CD4-positive, alpha-beta T cell treated with Interleukin-2 at 100 ng/mL for 4 hours (primary cell): ENCODE measurements at regions not wholly inside any gene's neighbourhood (a gene's known extent, or its start where the extent isn't known, plus 50 kb on each side); places are given as distances from the start of the nearest gene placed in this dataset.
"Not testable (repeated sequence)": the region's sequence is repeated elsewhere in the genome, so short reads cannot be mapped to it uniquely, and the experiment has no call there.

Experiments used
- DNase-seq: peaks from one replicate; pipeline ENCODE4 v3.0.0-alpha.2; 2020; ENCODE audit warnings: low spot score

DNA sequence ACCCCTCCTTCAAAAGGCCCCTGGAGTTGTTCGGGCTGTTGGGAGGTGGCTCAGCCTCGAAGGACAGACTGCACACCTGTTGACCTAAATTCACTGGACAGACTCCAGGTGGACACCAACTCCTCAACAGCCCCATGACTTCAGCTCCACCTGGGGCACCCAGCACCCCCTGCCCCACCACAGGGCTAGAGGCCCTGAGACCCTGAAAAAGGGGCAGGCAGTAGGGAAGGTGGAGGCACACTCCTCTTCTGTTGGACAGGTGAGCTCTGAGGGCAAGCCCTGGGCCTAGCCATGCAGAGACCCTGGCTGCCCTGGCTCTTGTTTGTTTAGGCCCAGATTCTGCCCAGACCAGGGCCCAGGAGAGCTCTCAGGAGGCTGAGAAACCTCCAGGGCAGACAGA lies 409.7 kb upstream of the CAMK1G start:
- not testable (repeated sequence) for DNase-seq

DNA sequence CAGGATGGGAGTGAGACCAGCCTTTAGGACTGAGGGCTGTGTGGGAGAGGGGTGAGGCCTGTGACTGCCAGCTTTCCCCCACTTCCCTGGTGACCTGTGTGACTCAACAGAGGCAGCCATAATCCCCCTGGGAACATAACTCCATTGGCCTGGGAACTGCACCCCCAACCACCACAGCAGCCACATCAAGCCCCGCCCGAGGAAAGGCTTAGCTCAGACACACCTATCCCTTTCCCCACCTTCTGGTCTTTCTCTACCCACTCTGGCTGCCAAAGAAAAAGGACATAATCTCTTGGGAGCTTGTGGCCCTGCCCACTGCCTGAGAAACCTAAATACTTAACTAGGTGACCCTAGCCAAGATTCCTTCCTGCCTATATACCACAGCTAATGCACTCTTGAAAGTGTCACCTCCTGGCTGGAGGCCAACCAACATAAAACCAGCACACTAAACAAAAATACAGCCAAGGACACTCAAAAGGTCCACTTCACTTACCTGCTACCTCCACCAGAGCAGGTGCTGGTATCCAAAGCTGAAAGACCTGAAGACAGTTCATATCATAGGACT lies 406.6 kb upstream of the CAMK1G start:
- no peak for DNase-seq

- no peak for DNase-seq
Observed at GRCh38 chr1:209183195-209183594, 400.3 kb upstream of the CAMK1G start.

- no peak for DNase-seq
Observed at GRCh38 chr1:209187589-209187988, 395.9 kb upstream of the CAMK1G start.

DNA sequence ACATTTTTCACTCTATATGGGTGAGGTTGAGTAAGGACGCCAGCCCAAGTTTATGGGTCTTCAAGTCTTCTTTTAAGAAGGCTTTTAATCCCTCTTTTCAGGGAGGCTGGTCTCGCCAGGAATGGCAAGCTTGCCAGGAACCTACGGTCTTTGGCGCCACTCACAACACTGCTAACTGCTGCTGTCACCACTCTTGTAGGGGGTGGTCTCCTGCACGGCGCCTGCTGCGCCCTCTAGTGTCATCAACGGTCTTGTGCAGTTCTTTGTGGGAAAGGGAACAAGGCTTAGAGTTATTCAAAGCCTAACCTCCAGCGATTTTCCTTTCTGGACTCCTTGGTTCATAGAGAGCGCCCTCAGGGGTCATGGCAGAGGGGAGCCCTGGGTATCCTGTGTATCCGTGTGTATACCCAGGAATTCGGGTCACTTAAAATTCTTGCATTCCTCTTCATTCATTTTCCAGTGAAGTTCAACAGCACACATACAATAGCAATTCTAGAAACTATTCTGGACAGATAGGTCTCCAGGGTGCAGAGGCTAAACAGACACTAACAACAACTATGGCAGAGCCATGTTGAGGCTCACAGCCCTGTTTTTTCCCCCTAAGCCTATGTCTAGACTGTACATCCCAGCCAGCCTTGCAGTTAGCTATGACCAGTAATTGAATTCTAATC lies 392.8 kb upstream of the CAMK1G start:
- DNase-seq = no peak

DNA sequence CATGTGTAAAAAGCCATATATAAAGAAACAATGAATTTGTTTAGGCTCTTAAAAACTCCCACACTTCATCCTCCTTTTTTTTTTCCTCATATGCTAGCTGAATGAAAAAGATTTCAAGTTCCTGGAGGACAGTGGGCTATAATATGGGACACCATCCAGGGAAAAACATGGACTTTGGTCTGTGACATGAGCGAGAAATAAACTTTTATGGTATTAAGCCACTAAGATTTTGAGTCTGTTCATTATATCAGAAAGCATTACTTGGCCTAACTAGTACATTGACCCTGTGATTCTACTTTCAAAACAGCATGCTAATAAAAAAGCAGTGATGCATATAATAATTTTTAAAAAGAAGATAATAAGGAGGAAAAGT lies 392.3 kb upstream of the CAMK1G start:
- DNase-seq = no peak

DNA sequence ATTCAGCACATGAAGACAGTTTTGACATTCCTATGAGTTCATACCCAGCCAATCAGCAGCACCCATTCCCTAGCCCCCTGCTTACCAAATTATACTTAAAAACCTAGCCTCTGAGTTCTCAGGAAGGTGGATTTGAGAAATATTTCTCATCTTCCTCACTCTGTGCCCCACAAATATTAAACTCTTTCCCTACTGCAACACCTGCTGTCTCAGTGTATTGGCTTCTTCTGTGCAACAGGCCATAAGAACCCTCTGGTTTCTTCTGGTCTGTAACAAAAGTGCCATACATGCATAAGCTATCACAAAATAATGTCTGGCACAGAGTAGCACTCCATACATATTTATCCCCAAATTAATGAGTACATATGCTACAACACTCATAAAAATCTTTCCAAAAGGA lies 387.4 kb upstream of the CAMK1G start:
- no peak for DNase-seq

DNA sequence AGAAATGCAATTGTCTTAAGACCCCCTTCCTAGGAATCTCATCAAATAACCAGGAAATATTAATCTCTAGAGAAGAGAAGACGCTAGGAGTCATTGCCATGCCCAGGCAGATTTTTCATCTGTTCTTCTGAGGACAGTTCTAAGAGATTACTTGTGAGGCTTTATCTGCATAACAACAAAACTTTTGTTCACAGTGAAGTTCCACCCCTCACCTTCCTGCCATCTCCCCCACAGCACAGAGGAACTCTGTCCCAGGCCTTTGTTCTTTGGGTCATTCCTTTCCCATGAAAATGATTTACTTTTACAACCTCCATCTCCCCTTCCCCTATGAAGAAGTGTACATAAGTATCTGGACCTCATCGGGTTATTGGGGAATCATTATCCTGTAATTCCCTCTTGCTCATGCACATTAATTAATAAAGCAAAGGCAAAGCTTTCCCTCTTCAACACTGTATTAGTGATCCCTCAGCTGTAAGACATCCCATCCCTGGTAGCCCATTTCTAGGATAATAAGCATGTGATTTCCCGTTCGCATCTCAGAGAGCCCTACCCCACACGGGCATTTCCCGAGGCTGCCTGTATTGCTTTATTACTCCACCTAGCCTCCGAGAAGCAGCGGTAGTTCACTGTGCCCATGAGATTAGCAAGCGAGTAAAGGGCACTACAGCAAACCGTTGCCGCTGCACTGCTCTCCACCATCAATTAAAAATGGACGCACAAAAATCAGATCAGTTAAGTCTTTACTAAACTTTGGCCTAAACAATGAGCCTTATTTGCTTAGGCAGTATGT lies 384.4 kb upstream of the CAMK1G start:
- no peak for DNase-seq

DNA sequence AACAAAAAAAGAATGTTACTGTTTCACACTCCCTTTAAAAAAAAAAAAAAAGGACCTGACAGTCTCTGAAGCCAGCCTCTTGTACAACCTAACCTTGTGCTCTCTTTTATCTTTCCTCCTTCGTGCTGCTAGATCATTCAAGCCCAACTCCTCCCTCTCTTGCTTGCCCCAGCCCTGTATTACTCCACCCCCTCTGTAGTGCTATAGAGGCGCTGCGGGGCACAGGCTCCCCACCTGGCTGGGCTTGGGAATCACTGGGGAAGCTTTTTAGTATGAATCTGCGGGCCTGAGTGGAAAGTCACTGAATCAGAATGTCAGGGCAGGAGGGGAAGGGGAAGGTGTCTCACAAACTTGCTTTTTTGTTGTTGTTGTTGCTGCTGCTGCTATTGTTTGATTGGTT lies 383.7 kb upstream of the CAMK1G start:
- no peak for DNase-seq

DNA sequence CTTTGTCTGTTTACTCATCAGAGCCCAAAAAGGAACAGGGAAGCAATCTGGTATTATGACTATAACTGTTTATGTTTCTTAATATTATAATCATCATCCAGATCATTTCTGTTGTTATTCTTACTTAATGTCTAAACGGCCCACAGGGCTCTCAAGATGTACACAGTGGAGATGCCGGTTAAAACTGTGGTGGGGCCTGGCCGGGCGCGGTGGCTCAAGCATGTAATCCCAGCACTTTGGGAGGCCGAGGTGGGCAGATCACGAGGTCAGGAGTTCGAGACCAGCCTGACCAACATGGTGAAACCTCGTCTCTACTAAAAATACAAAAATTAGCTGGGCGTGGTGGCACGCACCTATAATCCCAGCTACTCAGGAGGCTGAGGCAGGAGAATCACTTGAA lies 381.2 kb upstream of the CAMK1G start:
- DNase-seq = not testable (repeated sequence)

DNA sequence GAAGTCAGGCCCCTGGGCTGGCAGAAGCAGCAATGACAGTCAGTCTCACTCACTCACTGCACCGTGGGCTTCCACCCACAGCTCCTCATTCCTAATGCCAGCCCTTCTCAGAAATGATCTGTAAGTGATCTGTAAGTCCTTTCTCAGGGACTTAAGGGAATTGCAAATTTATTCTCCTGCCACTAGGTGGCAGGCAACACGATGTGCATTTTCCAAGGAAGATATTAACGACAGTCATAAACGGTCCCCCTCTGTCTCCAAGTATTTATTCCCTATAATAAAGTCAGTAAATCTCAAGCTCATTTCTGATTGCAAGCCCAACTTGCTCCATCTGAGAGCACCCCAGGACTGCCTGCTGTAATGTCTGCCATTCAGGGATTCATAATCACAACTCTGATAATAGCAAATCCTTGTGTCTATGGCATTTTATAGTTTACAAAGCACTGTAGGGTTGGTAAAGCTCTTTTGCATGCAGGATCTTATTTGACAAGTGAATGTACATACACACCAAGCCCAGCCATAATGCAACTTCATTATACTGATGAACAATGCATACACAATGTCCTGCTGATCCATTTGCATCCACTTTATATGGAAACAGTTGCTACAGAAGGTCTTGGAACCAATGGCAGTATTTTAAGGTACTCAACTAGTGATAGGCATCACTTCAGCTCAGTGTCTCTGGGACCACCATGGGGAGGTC lies 380.5 kb upstream of the CAMK1G start:
- DNase-seq = peak; percentile 17

DNA sequence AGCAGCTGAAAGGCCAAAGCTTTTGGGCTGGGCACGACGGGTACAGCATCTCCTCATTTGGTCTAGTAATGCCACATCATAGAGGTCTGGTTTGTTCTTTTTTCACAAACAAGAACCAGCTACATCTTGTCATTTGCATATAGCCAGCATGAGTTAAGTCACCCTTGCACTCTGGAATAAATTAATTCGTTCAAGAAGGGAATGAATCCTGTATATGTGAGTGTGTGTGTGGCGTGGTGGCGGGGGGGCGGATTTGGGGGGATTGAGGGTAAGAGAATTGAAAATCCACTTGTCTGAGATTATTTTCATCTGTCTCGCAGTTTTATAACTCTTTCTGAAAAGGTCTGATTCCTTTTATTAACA lies 380.0 kb upstream of the CAMK1G start:
- DNase-seq = no peak

GRCh38 chr1:209205039-209205438 lies 378.5 kb upstream of the CAMK1G start:
- no peak for DNase-seq

- no peak for DNase-seq
Observed at GRCh38 chr1:209207126-209207700, 376.3 kb upstream of the CAMK1G start.

GRCh38 chr1:209207701-209208286 lies 375.7 kb upstream of the CAMK1G start:
- DNase-seq = no peak

DNA sequence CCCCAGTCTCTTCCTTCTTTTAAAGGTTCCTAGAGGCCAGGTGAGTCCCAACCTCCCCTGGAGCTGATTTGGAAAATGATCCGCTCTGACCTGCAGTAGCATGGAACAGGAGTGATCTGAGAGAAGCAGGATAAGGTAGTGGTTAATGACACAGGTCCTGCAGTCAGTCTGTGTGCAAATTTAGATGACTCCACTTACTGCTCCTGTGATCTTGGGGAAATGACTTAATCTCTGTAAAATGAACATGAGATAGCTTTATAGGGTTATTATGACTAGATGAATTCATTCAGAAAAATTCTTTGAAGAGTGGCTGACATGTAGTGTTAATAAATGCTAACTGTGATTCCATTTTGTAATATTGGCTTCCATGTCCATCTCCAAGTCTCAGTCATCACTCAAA lies 374.9 kb upstream of the CAMK1G start:
- no peak for DNase-seq

DNA sequence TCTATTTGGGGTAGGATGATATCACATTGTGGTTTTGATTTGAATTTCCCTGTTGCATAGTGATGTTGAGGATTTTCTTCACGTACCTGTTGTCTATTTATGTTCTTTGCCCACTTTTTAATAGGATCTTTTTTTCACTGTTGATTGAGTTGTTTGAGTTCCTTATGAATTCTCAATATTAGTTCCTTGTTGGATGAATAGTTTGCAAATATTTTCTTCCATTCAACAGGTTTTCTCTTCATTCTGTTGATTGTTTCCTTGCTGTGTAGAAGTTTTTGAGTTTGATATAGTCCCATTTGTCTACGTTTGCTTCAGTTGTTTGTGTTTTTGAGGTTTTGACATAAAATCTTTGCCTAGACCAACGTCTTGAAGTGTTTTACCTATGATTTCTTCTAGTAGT lies 369.5 kb upstream of the CAMK1G start:
- DNase-seq = no peak

DNA sequence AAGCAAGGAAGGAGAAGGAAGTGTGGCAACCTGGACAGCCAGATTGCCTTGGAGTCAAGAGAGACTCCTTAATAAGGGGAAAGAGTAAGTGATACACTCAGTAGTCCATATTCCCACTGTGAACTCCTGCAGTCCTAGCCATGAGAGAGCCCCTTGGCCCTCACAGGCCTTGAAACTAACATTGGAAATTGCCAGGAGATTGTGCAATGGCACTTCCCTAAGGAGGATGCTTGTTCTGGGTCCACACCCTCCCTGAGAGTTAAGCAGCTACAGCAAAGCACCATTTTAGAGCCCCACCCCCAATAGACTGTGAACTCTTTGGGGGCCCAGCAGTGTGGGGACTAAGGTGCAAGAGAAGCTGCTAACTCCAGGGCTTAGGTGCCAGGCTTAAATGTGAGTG lies 367.7 kb upstream of the CAMK1G start:
- no peak for DNase-seq

GRCh38 chr1:209218113-209218512 lies 365.4 kb upstream of the CAMK1G start:
- no peak for DNase-seq

DNA sequence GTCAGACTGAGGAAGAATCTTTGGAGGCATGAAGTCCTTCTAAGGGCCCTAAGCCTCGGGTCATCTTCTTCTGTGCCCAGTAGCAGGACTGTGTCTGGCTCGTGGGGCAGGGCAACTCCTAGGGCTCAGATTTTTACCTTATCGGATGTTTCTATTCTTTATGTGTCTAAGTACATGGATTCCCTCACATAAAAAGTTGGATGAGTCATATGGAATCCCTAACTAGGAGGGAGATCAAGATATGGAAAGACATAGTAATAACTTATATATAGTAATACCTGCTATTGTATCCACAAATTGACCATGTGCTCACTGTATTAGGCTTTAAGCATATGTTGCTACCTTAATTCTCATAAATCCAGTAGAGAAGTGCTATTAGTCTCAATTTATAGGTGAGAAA lies 364.5 kb upstream of the CAMK1G start:
- DNase-seq = no peak

- DNase-seq = no peak
Observed at GRCh38 chr1:209219791-209220524, 363.6 kb upstream of the CAMK1G start.

DNA sequence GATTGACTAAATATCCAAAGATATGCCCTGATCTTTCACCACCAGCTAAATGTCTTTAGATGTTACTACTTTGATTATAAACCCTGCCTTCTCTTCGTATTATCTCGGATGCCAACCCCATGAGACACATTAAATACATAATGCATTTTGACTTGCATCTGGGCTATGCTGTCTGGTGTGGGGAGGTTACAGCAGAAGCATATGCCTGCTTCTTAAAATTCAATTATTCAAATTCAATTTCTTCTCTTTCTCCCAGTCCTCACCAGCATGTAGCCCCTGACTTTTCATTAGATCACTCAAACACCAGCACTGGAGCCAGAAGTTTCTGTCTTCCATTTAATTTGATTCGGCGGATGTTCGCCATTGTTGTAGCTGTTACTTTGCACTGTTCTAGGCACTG lies 360.7 kb upstream of the CAMK1G start:
- no peak for DNase-seq
